B cell (primary cell): ENCODE measurements at regions not wholly inside any gene's neighbourhood (a gene's known extent, or its start where the extent isn't known, plus 50 kb on each side); places are given as distances from the start of the nearest gene placed in this dataset.

Source experiments
- CTCF ChIP-seq: fragments of 200-600 bp; IDR thresholded peaks from one replicate; pipeline ENCODE4 v1.8.0; 2022; ENCODE audit warnings: antibody characterized with exemption, mild to moderate bottlenecking
- EZH2 ChIP-seq: IDR thresholded peaks from 2 replicates; pipeline ENCODE4 v1.6.1; 2012; ENCODE audit warnings: borderline replicate concordance, low read depth, mild to moderate bottlenecking, moderate library complexity, low read length; ENCODE audit not compliant: insufficient read depth, poor library complexity, severe bottlenecking

DNA sequence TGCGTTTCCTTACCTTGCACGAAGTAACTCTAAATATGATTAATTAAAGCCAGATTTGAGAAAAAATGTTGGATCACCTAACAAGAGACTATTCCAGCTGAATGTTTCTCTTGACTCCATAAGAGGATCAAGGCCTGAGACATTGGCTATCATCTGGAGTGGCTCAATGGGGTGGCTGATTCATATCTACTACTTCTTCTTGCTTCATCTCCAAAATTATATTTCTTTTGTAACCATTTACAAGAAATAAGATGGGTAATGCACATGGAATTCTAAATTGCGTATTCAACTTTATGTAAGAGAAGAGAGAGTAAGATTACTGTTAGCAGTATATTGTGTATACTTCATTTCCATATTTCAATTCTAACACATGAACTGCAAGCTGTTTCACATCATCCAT, 819.0 kb upstream of the EYS start:
- no peak for TF ChIP-seq CTCF
- no peak for TF ChIP-seq EZH2
